GM12878 (cell line): ENCODE measurements at regions not wholly inside any gene's neighbourhood (a gene's known extent, or its start where the extent isn't known, plus 50 kb on each side); places are given as distances from the start of the nearest gene placed in this dataset.

ENCODE experiments used
- EED ChIP-seq: sonication (generic); IDR thresholded peaks from 2 replicates; pipeline ENCODE4 v1.6.1; 2016; ENCODE audit warnings: antibody characterized with exemption, low read depth
- RFX5 ChIP-seq: IDR thresholded peaks from 2 replicates; pipeline ENCODE4 v1.6.1; 2011; ENCODE audit warnings: low read depth, low read length, improper control_type of control experiment
- SUPT20H ChIP-seq: IDR thresholded peaks from 2 replicates; pipeline ENCODE4 v1.6.1; 2011; ENCODE audit warnings: low read depth, mild to moderate bottlenecking, low read length, moderate library complexity, borderline replicate concordance; ENCODE audit not compliant: control insufficient read depth

DNA sequence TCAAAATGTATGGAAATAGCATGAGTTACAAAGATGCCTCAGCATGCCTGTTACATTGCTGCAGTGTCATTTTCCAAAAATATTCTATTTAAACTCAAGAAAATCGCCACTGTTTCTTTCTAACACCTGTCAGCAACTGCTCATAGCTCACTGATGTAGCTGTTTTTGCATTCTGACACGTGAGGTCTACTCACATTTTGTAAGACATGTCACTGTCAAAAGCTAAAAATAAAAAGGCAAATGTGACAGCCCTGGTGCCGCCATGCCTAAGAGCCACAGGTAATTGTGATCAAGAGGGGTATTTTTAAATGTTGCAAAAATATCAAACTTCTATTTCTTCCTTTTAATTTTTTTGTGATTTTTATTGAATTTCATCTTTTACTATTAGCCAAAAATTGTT, 556.2 kb upstream of the TMPRSS15 start:
- TF ChIP-seq EED (no peak), SUPT20H (no peak), RFX5 (no peak)
